ENCODE measurements at regions not wholly inside any gene's neighbourhood (a gene's known extent, or its start where the extent isn't known, plus 50 kb on each side); places are given as distances from the start of the nearest gene placed in this dataset.

DNA sequence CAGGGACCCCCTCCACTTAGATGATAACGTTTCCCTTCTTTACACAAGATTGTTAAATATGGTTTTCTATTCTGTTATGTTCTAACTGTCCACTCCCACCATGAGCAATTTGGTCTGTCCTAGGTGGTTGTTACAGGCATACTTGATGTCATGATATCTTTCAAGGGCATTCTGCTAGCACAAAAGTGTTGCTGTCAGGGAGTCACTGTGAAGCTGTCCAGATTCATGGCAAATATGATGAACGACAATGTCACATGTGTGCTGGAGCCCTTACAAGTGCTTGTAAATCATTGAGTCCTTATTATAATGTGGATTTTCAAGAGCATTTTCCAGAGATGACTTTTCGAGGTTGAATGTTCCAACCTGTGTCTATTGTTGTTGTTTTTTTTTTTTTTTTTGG is 1250.7 kb upstream of the PRKX start (continued):
- TF ChIP-seq, protein P1, sequence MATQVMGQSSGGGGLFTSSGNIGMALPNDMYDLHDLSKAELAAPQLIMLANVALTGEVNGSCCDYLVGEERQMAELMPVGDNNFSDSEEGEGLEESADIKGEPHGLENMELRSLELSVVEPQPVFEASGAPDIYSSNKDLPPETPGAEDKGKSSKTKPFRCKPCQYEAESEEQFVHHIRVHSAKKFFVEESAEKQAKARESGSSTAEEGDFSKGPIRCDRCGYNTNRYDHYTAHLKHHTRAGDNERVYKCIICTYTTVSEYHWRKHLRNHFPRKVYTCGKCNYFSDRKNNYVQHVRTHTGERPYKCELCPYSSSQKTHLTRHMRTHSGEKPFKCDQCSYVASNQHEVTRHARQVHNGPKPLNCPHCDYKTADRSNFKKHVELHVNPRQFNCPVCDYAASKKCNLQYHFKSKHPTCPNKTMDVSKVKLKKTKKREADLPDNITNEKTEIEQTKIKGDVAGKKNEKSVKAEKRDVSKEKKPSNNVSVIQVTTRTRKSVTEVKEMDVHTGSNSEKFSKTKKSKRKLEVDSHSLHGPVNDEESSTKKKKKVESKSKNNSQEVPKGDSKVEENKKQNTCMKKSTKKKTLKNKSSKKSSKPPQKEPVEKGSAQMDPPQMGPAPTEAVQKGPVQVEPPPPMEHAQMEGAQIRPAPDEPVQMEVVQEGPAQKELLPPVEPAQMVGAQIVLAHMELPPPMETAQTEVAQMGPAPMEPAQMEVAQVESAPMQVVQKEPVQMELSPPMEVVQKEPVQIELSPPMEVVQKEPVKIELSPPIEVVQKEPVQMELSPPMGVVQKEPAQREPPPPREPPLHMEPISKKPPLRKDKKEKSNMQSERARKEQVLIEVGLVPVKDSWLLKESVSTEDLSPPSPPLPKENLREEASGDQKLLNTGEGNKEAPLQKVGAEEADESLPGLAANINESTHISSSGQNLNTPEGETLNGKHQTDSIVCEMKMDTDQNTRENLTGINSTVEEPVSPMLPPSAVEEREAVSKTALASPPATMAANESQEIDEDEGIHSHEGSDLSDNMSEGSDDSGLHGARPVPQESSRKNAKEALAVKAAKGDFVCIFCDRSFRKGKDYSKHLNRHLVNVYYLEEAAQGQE (IDR thresholded peaks at IDR 0.05; ENCODE audit: low read depth, low read length): no peak

- Histone ChIP-seq H2AFZ (ENCODE audit: low read depth) (no peak overlapping the region), H3F3A (replicated peaks; ENCODE audit: insufficient read depth) (no peaks in the 10 kb centered on the region), H3K27ac (ENCODE audit: low read depth in 2 of 2, low read length in 1 of 2) (no peak overlapping the region), H3K9ac (no peak overlapping the region), H3K9me3 (no peaks in the 10 kb centered on the region), H3K4me2 (no peak overlapping the region), H3K79me2 (ENCODE audit: insufficient read depth) (no peaks in the 10 kb centered on the region), H3K9me2 (no peaks in the 10 kb centered on the region), H3K4me1 (ENCODE audit: control insufficient read depth in 1 of 2, insufficient read depth in 2 of 2, low read depth in 1 of 2, low read length in 1 of 2) (no peaks in the 10 kb centered on the region), H3K4me3 (ENCODE audit: low read depth in 2 of 2, low read length in 1 of 2) (no peak overlapping the region), H3K36me3 (replicated peaks in 1 of 2; ENCODE audit: control insufficient read depth in 1 of 2, insufficient read depth in 2 of 2, low read length in 1 of 2) (no peaks in the 10 kb centered on the region), H3K27me3 (ENCODE audit: insufficient read depth) (no peaks in the 10 kb centered on the region), H4K20me1 (ENCODE audit: insufficient read depth) (no peaks in the 10 kb centered on the region)
- 29% methylated on average over 2 of the region's 2 CpGs for WGBS (ENCODE audit: low lambda C conversion rate)
- DNase-seq: no peak
- ChIA-PET CTCF (interaction anchor here (0.7 kb wide), 1 partner anchor 11 kb away, joined by 3 read pairs; no protein-coding TSS in a partner anchor), POLR2A (no interaction called here)
- TF ChIP-seq, protein P2, sequence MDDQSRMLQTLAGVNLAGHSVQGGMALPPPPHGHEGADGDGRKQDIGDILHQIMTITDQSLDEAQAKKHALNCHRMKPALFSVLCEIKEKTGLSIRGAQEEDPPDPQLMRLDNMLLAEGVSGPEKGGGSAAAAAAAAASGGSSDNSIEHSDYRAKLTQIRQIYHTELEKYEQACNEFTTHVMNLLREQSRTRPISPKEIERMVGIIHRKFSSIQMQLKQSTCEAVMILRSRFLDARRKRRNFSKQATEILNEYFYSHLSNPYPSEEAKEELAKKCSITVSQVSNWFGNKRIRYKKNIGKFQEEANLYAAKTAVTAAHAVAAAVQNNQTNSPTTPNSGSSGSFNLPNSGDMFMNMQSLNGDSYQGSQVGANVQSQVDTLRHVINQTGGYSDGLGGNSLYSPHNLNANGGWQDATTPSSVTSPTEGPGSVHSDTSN (IDR thresholded peaks at IDR 0.05): no peak
- TF ChIP-seq GABPA (IDR thresholded peaks at IDR 0.05; ENCODE audit: low read depth): no peak
- TF ChIP-seq EZH2phosphoT487 (IDR thresholded peaks at IDR 0.05; ENCODE audit: borderline replicate concordance, low read depth): no peak
- no peak for TF ChIP-seq SIN3A (IDR thresholded peaks at IDR 0.05; ENCODE audit: borderline replicate concordance, low read depth, low read length)
- no peak for TF ChIP-seq RCOR1 (IDR thresholded peaks at IDR 0.05; ENCODE audit: low read length)
- no peak for TF ChIP-seq RFX5 (IDR thresholded peaks at IDR 0.05; ENCODE audit: low read length)
- no peak for TF ChIP-seq JUND (IDR thresholded peaks at IDR 0.05)
- TF ChIP-seq, protein P3, sequence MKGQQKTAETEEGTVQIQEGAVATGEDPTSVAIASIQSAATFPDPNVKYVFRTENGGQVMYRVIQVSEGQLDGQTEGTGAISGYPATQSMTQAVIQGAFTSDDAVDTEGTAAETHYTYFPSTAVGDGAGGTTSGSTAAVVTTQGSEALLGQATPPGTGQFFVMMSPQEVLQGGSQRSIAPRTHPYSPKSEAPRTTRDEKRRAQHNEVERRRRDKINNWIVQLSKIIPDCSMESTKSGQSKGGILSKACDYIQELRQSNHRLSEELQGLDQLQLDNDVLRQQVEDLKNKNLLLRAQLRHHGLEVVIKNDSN (IDR thresholded peaks at IDR 0.05; ENCODE audit: borderline replicate concordance, low read depth): no peak
- TF ChIP-seq RAD21 (IDR thresholded peaks at IDR 0.05; ENCODE audit: low read length): no peak
- no peak for TF ChIP-seq NRF1 (IDR thresholded peaks at IDR 0.05; ENCODE audit: low read depth, low read length)
- TF ChIP-seq FOXJ3 (CRISPR knock-in tag; IDR thresholded peaks at IDR 0.05): no peak
- TF ChIP-seq, protein P4, sequence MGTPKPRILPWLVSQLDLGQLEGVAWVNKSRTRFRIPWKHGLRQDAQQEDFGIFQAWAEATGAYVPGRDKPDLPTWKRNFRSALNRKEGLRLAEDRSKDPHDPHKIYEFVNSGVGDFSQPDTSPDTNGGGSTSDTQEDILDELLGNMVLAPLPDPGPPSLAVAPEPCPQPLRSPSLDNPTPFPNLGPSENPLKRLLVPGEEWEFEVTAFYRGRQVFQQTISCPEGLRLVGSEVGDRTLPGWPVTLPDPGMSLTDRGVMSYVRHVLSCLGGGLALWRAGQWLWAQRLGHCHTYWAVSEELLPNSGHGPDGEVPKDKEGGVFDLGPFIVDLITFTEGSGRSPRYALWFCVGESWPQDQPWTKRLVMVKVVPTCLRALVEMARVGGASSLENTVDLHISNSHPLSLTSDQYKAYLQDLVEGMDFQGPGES (IDR thresholded peaks at IDR 0.05; ENCODE audit: low read depth, low read length): no peak
- no peak for TF ChIP-seq SMC3 (IDR thresholded peaks at IDR 0.05; ENCODE audit: low read depth, low read length)
- TF ChIP-seq TEAD4 (IDR thresholded peaks at IDR 0.05; ENCODE audit: borderline replicate concordance, insufficient read depth): no peak
- no peak for TF ChIP-seq EP300 (IDR thresholded peaks at IDR 0.05; ENCODE audit: borderline replicate concordance in 1 of 2, low read depth in 1 of 2, low read length in 1 of 2)
- no peak for TF ChIP-seq MAX (IDR thresholded peaks at IDR 0.05; ENCODE audit: low read depth)
- no peak for TF ChIP-seq YY1 (IDR thresholded peaks at IDR 0.05; ENCODE audit: low read depth)
- TF ChIP-seq RXRA (IDR thresholded peaks at IDR 0.05; ENCODE audit: borderline replicate concordance, low read depth): no peak
- TF ChIP-seq FOXM1 (IDR thresholded peaks at IDR 0.05; ENCODE audit: low read depth): no peak
Measured at GRCh38 chrX:4963432-4963831, 1250.0 kb upstream of the PRKX start.

Data from SK-N-SH (cell line).